ENCODE measurements at regions not wholly inside any gene's neighbourhood (a gene's known extent, or its start where the extent isn't known, plus 50 kb on each side); places are given as distances from the start of the nearest gene placed in this dataset.
"Not testable (repeated sequence)": the region's sequence is repeated elsewhere in the genome, so short reads cannot be mapped to it uniquely, and the experiment has no call there.

DNA sequence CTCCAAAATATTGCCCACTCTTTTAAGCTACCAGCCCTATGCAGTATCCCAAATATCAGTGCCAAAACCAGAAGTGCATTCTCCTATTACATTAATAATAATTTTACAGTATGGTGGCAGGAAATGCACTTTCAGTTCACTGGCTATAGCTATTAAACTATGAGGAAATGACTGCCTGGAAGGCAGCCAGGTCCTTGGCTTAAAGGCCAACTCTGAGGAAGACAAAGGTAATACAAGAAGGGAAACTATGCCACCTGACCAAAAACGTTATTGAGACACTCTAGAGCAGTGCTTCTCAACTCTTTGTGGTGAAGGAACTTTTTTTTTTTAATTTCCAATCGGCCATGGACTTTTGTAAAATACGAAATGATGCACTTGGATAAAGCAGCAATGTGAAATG lies 133.6 kb upstream of the VAMP7 start:
- H3K27ac ChIP-seq = no peak overlapping the region
- no peak for TF ChIP-seq ZFX (IDR thresholded peaks at IDR 0.05; ENCODE audit: borderline replicate concordance)
- TF ChIP-seq CTCF (IDR thresholded peaks at IDR 0.05) = no peak

- H3K27ac ChIP-seq = no peak overlapping the region
- TF ChIP-seq ZFX (IDR thresholded peaks at IDR 0.05; ENCODE audit: borderline replicate concordance) (no peak), CTCF (IDR thresholded peaks at IDR 0.05) (no peak)
Observed at GRCh38 chrX:155745792-155746191, 133.0 kb upstream of the TMLHE start.

- no peak for TF ChIP-seq CTCF (IDR thresholded peaks at IDR 0.05)
- TF ChIP-seq ZFX (IDR thresholded peaks at IDR 0.05; ENCODE audit: borderline replicate concordance) = no peak
Observed at GRCh38 chrX:155744534-155744933, 131.8 kb upstream of the TMLHE start.

DNA sequence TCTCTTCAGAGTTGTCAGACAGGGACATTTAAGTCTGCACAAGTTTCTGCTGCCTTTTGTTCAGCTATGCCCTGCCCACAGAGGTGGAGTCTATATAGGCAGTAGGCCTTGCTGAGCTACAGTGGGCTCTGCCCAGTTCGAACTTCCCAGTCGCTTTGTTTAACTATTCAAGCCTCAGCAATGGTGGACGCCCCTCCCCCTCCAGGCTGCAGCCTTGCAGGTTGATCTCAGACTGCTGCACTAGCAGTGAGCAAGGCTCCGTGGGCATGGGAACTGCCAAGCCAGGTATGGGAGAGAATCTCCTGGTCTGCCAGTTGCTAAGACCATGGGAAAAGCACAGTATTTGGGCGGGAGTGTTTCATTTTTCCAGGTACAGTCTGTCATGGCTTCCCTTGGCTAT lies 115.6 kb upstream of the TMLHE start:
- H3K27ac ChIP-seq = not testable (repeated sequence)

More at GRCh38 chrX:155744534-155744933, 131.8 kb upstream of the TMLHE start:
- H3K27ac ChIP-seq = no peak overlapping the region

- no peak for TF ChIP-seq CTCF (IDR thresholded peaks at IDR 0.05)
- no peak for TF ChIP-seq ZFX (IDR thresholded peaks at IDR 0.05; ENCODE audit: borderline replicate concordance)
Observed at GRCh38 chrX:155718972-155719586, 106.3 kb upstream of the TMLHE start.

DNA sequence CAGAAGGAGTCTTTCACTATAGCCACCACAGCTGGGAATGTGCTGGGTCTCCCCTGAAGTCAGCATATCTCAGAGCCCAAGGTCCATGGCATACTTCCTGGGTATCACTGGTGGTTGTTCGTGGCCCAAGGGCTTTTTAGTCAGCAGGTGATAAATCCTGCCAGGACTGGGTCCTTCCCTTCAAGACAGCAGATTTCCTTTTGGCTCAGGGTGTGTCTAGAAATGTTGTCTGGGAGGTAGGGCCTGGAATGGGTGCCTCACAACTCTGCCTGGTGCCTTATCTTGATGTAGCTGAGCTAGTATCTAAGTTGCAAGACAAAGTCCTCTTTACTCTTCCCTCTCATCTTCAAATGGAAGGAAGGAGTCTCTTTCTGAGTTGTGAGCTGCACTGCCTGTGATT lies 102.4 kb upstream of the TMLHE start:
- H3K27ac ChIP-seq = no peak overlapping the region
- TF ChIP-seq CTCF (IDR thresholded peaks at IDR 0.05) (no peak), ZFX (IDR thresholded peaks at IDR 0.05; ENCODE audit: borderline replicate concordance) (no peak)

More at GRCh38 chrX:155718972-155719586, 106.3 kb upstream of the TMLHE start:
- H3K27ac ChIP-seq = no peak overlapping the region

DNA sequence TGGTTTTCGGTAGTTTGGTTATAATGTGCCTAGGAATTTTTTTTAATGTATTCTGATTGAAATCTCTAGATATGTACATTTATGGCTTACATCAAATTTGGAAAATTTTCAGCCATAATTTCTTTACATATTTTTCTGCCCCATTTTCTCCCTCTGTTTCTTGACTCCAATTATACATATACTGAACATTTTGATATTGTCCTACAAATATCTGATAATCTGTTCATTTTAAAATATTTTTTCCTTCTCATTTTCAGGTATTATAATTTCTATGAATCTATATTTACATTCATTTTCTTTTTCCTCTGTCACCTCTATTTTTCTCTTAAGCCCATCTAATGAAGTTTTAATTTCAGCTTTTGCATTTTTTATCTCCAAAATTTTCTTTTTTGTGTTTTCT lies 82.7 kb upstream of the TMLHE start:
- no peak for TF ChIP-seq ZFX (IDR thresholded peaks at IDR 0.05; ENCODE audit: borderline replicate concordance)
- TF ChIP-seq CTCF (IDR thresholded peaks at IDR 0.05) = no peak
- H3K27ac ChIP-seq = no peak overlapping the region

GRCh38 chrX:155694649-155695048 lies 81.9 kb upstream of the TMLHE start:
- TF ChIP-seq ZFX (IDR thresholded peaks at IDR 0.05; ENCODE audit: borderline replicate concordance) (no peak), CTCF (IDR thresholded peaks at IDR 0.05) (no peak)
- no peak overlapping the region for H3K27ac ChIP-seq
